Natural killer cell (primary cell): ENCODE measurements at regions not wholly inside any gene's neighbourhood (a gene's known extent, or its start where the extent isn't known, plus 50 kb on each side); places are given as distances from the start of the nearest gene placed in this dataset.

Source experiments
- ATAC-seq, 3 donors: fragments of 150-1000 bp in 2 of 3; fragments of 200-7000 bp in 1 of 3; cut with Tn5 transposase; 1 replicate in 1 of 3; 2 replicates in 2 of 3; pipeline ENCODE4 v1.10.0; 2021; ENCODE audit warnings: mild to moderate bottlenecking in 2 of 3, moderate library complexity in 2 of 3
- DNase-seq, 2 donors: peaks; one replicate each; pipeline versions ENCODE4 v3.0.0 to v3.0.0-alpha.2; 2013 to 2021; ENCODE audit warnings: mixed read lengths in 1 of 2
- H3K27ac ChIP-seq: one replicate; pipeline ENCODE4 v1.5.1; 2013; ENCODE audit warnings: mild to moderate bottlenecking, low read length
- H3K27me3 ChIP-seq: one replicate; pipeline ENCODE4 v1.6.1; 2013; ENCODE audit warnings: low read length; ENCODE audit not compliant: control insufficient read depth, insufficient read depth
- H3K36me3 ChIP-seq: one replicate; pipeline ENCODE4 v1.6.1; 2013; ENCODE audit warnings: low read length; ENCODE audit not compliant: control insufficient read depth, insufficient read depth
- H3K4me1 ChIP-seq: one replicate; pipeline ENCODE4 v1.6.1; 2013; ENCODE audit warnings: low read length; ENCODE audit not compliant: control insufficient read depth, insufficient read depth
- H3K4me3 ChIP-seq: one replicate; pipeline ENCODE4 v1.5.1; 2013; ENCODE audit warnings: low read length
- H3K9me3 ChIP-seq: one replicate; pipeline ENCODE4 v1.6.1; 2013; ENCODE audit warnings: low read length; ENCODE audit not compliant: control insufficient read depth, insufficient read depth
- H3K27ac Mint-ChIP-seq, 2 donors: one replicate each; pipeline ENCODE4 v1.8.0; 2022; ENCODE audit warnings: mild to moderate bottlenecking in 2 of 2, mixed read lengths in 2 of 2, moderate library complexity in 1 of 2
- H3K27me3 Mint-ChIP-seq, 2 donors: one replicate each; pipeline ENCODE4 v1.8.0; 2022; ENCODE audit warnings: low read depth in 2 of 2, mixed read lengths in 2 of 2
- H3K36me3 Mint-ChIP-seq: one replicate; pipeline ENCODE4 v1.8.0; 2022; ENCODE audit warnings: mixed read lengths
- H3K4me1 Mint-ChIP-seq, 2 donors: one replicate each; pipeline ENCODE4 v1.8.0; 2022; ENCODE audit warnings: mixed read lengths in 2 of 2
- H3K4me3 Mint-ChIP-seq: one replicate; pipeline ENCODE4 v1.8.0; 2022; ENCODE audit warnings: mild to moderate bottlenecking, moderate library complexity, mixed read lengths
- H3K9me3 Mint-ChIP-seq, 2 donors: one replicate each; pipeline ENCODE4 v1.8.0; 2022; ENCODE audit warnings: mixed read lengths in 2 of 2
- CTCF ChIP-seq: fragments of 200-600 bp; IDR thresholded peaks from one replicate; pipeline ENCODE4 v1.8.0; 2022; ENCODE audit warnings: antibody characterized with exemption
- WGBS: methylation state at CpG from one replicate; pipeline ENCODE4 v1.1.7; 2013; ENCODE audit warnings: missing lambda C conversion rate; ENCODE audit not compliant: insufficient coverage; 5-methylcytosine and 5-hydroxymethylcytosine counted together
- intact Hi-C: fragments of 100-400 bp; cut with micrococcal nuclease; formaldehyde crosslinking; loops from one replicate; pipeline ENCODE4 v1.14.2; 2022

- Mint-ChIP-seq H3K27ac (no peak overlapping the region), H3K4me1 (no peaks in the 10 kb centered on the region), H3K27me3 (no peaks in the 10 kb centered on the region), H3K4me3 (no peak overlapping the region), H3K9me3 (peaks cover under 1 to 3% of the 10 kb centered on the region in 2 donors), H3K36me3 (no peaks in the 10 kb centered on the region)
- Histone ChIP-seq H3K9me3 (peaks cover 4% of the 10 kb centered on the region), H3K27me3 (no peaks in the 10 kb centered on the region), H3K27ac (no peak overlapping the region), H3K4me3 (no peak overlapping the region), H3K36me3 (no peaks in the 10 kb centered on the region), H3K4me1 (no peaks in the 10 kb centered on the region)
- TF ChIP-seq CTCF, result no peak
- WGBS, result 87% methylated on average over 4 of the region's 4 CpGs
- no peak for ATAC-seq
- DNase-seq, result no peak
- intact Hi-C loops, result no loop called here
Observed at GRCh38 chr5:108579236-108579635, 168.5 kb upstream of the FER start.

- Histone ChIP-seq H3K9me3 (peaks cover 6% of the 10 kb centered on the region), H3K4me3 (no peak overlapping the region), H3K36me3 (no peaks in the 10 kb centered on the region), H3K27me3 (no peaks in the 10 kb centered on the region), H3K27ac (no peak overlapping the region), H3K4me1 (no peaks in the 10 kb centered on the region)
- ATAC-seq (no peak), DNase-seq (no peak)
- H3K27ac Mint-ChIP-seq, result no peak overlapping the region
- WGBS, result no CpG with 5 or more reads among the region's 1 CpG
- H3K9me3 Mint-ChIP-seq, result peaks cover 2 to 4% of the 10 kb centered on the region in 2 donors
- H3K27me3 Mint-ChIP-seq, result no peaks in the 10 kb centered on the region
- H3K36me3 Mint-ChIP-seq, result no peaks in the 10 kb centered on the region
- H3K4me1 Mint-ChIP-seq, result no peaks in the 10 kb centered on the region
- H3K4me3 Mint-ChIP-seq, result no peak overlapping the region
- intact Hi-C loops, result no loop called here
- TF ChIP-seq CTCF, result no peak
Observed at GRCh38 chr5:108578791-108579190, 168.9 kb upstream of the FER start.

- no peaks in the 10 kb centered on the region for H3K9me3 ChIP-seq
- DNase-seq, result no peak
- 85% methylated on average over 9 of the region's 9 CpGs for WGBS
- no peak overlapping the region for H3K4me3 ChIP-seq
- Mint-ChIP-seq H3K36me3 (no peaks in the 10 kb centered on the region), H3K4me1 (no peaks in the 10 kb centered on the region), H3K4me3 (no peak overlapping the region), H3K9me3 (no peaks in the 10 kb centered on the region), H3K27me3 (peaks cover 4 to 9% of the 10 kb centered on the region in 2 donors), H3K27ac (no peak overlapping the region)
- intact Hi-C loops, result no loop called here
- no peak overlapping the region for H3K27ac ChIP-seq
- no peaks in the 10 kb centered on the region for H3K27me3 ChIP-seq
- H3K36me3 ChIP-seq, result no peaks in the 10 kb centered on the region
- ATAC-seq, result no peak
- TF ChIP-seq CTCF, result no peak
- H3K4me1 ChIP-seq, result no peaks in the 10 kb centered on the region
Observed at GRCh38 chr5:108567429-108567828, 180.3 kb upstream of the FER start.

GRCh38 chr5:108564441-108564840, 182.5 kb upstream of the FBXL17 start:
- Histone ChIP-seq H3K27ac (no peak overlapping the region), H3K9me3 (no peaks in the 10 kb centered on the region), H3K4me3 (no peak overlapping the region), H3K27me3 (no peaks in the 10 kb centered on the region), H3K4me1 (no peaks in the 10 kb centered on the region), H3K36me3 (no peaks in the 10 kb centered on the region)
- ATAC-seq (no peak), DNase-seq (no peak)
- no peak for TF ChIP-seq CTCF
- Mint-ChIP-seq H3K27ac (no peak overlapping the region), H3K4me3 (no peak overlapping the region), H3K9me3 (no peaks in the 10 kb centered on the region), H3K4me1 (no peaks in the 10 kb centered on the region), H3K36me3 (no peaks in the 10 kb centered on the region), H3K27me3 (peaks cover 4 to 9% of the 10 kb centered on the region in 2 donors)
- intact Hi-C loops, result no loop called here
